GM20000 (cell line): ENCODE measurements at regions not wholly inside any gene's neighbourhood (a gene's known extent, or its start where the extent isn't known, plus 50 kb on each side); places are given as distances from the start of the nearest gene placed in this dataset.
"Not testable (repeated sequence)": the region's sequence is repeated elsewhere in the genome, so short reads cannot be mapped to it uniquely, and the experiment has no call there.

Experiments used
- DNase-seq: peaks from one replicate; pipeline ENCODE4 v3.0.0; 2012; ENCODE audit warnings: low spot score
- TF ChIP-seq, protein P1 (sequence below): IDR thresholded peaks from 2 replicates; pipeline ENCODE4 v1.5.1; 2012; ENCODE audit warnings: mild to moderate bottlenecking, control low read depth; ENCODE audit errors: extremely low read depth, missing control alignments

DNA sequence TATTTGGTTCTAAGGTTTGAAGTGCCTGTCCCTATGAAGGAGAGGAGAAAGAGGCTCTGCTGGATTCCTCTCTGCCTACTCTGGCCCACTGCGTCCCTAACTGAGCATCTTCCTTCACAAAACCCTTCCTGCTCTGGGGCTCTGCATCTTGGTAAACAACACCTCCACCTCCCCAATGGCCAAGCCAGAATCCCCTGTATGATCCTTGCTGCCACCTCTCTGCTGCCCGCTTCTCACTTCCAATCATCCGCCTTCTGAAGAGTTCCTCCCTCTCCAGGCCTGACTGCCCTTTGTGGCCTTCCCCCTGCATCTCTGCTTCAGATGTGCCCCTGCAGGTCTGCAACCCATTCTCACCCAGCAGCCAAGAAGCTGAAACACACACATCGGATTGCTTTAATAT lies 110.6 kb upstream of the RPH3A start:
- TF ChIP-seq, protein P1, sequence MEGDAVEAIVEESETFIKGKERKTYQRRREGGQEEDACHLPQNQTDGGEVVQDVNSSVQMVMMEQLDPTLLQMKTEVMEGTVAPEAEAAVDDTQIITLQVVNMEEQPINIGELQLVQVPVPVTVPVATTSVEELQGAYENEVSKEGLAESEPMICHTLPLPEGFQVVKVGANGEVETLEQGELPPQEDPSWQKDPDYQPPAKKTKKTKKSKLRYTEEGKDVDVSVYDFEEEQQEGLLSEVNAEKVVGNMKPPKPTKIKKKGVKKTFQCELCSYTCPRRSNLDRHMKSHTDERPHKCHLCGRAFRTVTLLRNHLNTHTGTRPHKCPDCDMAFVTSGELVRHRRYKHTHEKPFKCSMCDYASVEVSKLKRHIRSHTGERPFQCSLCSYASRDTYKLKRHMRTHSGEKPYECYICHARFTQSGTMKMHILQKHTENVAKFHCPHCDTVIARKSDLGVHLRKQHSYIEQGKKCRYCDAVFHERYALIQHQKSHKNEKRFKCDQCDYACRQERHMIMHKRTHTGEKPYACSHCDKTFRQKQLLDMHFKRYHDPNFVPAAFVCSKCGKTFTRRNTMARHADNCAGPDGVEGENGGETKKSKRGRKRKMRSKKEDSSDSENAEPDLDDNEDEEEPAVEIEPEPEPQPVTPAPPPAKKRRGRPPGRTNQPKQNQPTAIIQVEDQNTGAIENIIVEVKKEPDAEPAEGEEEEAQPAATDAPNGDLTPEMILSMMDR = no peak
- DNase-seq = no peak

DNA sequence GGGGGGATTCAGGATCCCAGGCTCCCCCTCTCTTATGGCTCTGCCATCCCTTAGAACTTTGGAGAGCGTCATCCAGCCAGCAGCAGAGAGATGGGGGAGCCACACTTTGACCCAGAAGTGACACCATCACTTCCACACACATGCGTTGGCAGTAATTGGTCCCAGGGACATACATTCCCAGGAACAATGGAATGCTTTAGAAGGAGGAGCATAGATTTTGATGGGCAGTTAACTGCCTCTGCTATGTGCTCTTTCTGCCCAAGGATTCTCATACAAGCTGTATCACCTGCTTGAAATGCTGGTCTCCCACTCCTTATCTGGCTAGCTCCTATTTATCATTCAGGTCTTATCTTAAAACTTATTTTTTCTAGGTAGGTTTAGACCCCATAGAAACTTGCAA lies 109.0 kb upstream of the RPH3A start:
- TF ChIP-seq, protein P1 = no peak
- DNase-seq = no peak

DNA sequence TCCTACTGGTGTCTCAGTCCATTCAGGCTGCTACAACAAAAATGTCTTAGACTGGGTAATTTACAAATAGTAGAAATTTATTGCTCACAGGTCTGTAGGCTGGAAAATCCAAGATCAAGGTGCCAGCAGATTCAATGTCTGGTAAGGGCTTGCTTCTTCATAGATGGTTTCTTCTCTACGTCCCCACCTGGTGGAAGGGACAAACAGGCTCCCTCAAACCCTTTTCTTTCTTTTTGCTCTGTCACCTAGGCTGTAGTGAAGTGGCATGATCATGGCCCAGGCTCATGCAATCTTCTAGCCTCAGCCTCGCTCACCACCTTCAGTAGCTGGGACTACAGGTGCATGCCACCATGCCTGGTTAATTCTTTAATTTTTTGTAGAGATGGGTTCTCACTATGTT lies 106.8 kb upstream of the RPH3A start:
- TF ChIP-seq, protein P1 = no peak
- DNase-seq = no peak

DNA sequence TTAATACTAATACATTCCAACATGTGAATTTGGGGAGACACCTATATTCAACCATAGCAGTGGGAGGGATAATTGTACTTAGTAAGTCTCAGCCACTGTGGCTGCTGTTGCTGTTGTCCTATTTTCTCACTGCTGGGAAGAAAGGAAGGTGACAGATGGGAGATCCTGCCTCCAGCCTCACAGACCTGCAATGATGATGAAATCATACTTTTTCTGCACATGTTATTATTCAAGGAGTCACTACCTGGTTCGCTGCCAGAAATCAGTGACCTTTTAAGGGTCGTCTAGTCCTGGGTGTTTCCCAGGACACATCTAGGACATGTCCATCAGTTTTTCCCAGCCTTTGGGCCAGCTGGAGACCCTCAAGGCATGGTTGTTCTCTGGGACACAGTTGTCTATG lies 106.2 kb upstream of the RPH3A start:
- DNase-seq = no peak
- TF ChIP-seq, protein P1 = no peak

DNA sequence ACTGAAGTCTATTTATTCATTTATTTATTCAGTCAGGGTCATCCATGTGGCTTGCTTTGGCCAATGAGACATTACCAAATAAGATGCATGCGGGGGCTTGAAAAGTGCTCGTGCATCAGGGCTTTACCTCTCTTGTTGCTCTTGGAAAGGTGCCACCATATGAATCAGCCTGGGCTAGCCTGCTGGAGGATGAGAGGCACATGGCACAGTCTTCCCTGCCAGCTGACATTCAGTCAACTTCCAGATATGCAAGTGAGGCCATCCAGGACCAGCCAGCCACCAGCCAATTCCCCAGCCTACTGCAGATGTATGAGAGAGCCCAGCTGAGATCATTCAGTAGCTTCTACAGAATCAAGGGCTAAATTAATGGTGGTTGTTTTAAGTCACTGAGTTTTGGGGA lies 105.2 kb upstream of the RPH3A start:
- DNase-seq = no peak
- TF ChIP-seq, protein P1 = no peak

DNA sequence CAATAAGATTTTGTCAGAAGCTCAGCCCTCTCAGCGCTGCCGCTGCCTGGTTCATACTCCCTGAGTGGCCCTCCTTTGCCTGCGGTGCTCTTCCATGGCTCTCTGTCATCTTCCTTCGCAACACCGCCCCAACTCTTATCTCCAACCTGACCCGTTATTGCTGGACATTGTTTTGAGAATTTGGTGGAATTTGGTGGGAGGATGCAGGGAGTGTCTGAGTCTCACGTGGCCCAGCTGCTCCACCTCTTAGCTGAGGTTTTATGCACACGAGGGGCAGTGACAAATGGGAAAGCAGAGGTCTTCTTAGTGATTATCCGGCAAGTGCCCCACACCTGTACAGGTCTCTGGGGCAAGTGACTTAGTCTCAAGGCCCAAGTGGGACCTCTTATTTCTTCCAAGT lies 97.5 kb upstream of the RPH3A start:
- no peak for DNase-seq
- TF ChIP-seq, protein P1 = no peak

DNA sequence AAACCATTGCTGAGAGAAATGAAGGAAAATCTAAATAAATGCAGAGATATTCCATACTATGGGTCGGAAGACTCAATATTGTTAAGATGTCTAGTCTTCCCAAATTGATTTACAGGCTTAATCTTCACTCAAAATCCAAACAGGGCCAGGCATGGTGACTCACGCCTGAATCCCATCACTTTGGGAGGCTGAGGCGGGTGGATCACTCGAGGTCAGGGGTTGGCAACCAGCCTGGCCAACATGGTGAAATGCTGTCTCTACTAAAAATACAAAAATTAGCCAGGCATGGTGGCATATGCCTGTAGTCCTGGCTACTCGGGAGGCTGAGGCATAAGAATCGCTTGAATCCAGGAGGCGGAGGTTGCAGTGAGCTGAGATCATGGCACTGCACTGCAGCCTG lies 94.1 kb upstream of the RPH3A start:
- DNase-seq = not testable (repeated sequence)

DNA sequence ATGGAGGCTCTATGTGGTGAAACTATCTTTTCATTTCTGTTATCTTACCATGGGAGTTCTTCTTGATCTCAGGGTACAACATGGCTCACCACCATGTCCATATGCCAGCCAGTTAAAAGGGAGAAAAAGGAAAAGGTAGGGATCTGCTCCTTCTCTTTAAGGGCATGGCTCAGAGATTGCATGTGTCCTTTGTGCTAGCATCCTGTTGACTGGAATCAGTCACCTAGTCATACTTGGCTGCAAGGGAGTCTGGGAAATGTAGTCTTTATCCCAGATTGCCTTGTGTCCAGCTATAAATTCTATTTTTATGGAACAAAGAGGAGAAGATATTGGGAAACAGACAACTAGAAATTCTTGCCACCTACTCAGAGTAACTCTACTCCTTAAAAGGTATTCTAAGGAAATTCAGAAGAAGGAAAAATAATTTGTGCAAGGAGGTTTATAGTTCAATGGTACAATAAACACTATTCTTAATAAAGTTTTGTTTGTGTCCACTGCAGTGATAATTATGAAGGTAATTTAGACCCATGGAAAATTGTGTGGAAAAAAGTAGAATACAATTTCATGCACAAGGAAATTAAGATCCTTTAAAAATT lies 86.4 kb upstream of the RPH3A start:
- TF ChIP-seq, protein P1 = no peak

More for the DNA sequence above, 86.4 kb upstream of the RPH3A start:
- no peak for DNase-seq
